ENCODE measurements at regions not wholly inside any gene's neighbourhood (a gene's known extent, or its start where the extent isn't known, plus 50 kb on each side); places are given as distances from the start of the nearest gene placed in this dataset.

- TF ChIP-seq CREB1 (CRISPR knock-in tag; IDR thresholded peaks at IDR 0.05; ENCODE audit: low read depth) (no peak), NANOG (IDR thresholded peaks at IDR 0.05; ENCODE audit: borderline replicate concordance) (no peak), ZNF331 (CRISPR knock-in tag; IDR thresholded peaks at IDR 0.05; ENCODE audit: low read depth) (no peak), ZNF114 (CRISPR knock-in tag; IDR thresholded peaks at IDR 0.05) (no peak), REST (IDR thresholded peaks at IDR 0.05; ENCODE audit: unreplicated experiment) (no peak), EZH2 (IDR thresholded peaks at IDR 0.05; ENCODE audit: low read depth, unreplicated experiment) (no peak)
- TF ChIP-seq, protein P1, sequence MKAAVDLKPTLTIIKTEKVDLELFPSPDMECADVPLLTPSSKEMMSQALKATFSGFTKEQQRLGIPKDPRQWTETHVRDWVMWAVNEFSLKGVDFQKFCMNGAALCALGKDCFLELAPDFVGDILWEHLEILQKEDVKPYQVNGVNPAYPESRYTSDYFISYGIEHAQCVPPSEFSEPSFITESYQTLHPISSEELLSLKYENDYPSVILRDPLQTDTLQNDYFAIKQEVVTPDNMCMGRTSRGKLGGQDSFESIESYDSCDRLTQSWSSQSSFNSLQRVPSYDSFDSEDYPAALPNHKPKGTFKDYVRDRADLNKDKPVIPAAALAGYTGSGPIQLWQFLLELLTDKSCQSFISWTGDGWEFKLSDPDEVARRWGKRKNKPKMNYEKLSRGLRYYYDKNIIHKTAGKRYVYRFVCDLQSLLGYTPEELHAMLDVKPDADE (IDR thresholded peaks at IDR 0.05), result no peak
Observed at GRCh38 chr6:69489970-69490369, 306.8 kb downstream of the LMBRD1 start (continued).

DNA sequence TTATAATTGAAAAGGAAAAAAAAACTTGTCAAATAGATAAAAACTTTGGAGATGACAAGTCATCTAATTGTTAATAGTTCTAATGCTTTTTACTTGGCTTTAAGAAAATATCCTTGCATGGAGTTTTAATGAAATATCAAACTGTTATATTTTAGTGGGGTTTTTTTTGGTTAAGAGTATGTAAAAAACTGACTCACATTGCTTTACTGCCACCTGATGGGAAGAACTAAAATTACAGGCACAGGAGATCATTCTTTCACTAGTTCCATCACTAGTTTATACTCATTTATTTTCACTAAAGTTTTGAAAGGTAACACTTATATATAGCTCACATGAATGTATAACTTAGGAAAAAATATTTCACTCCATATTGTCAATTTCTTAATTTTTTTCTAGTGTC, 309.1 kb downstream of the LMBRD1 start:
- peaks cover 4% of the 10 kb centered on the region; the same call in 2 of the 3 replicates for H3K9me3 Mint-ChIP-seq
- no peaks in the 10 kb centered on the region for H3K27me3 Mint-ChIP-seq (ENCODE audit: insufficient read depth, low read depth, poor library complexity)
- H3K4me3 Mint-ChIP-seq, result no peak overlapping the region

More for the DNA sequence above, 309.1 kb downstream of the LMBRD1 start:
- Histone ChIP-seq H3K36me3 (ENCODE audit: insufficient read depth) (no peaks in the 10 kb centered on the region), H3K4me1 (ENCODE audit: insufficient read depth) (no peaks in the 10 kb centered on the region), H4K20me1 (replicated peaks; ENCODE audit: insufficient read depth) (no peaks in the 10 kb centered on the region), H3K4me2 (no peak overlapping the region), H3K9me2 (ENCODE audit: insufficient read depth) (no peaks in the 10 kb centered on the region; the same call in 1 of the 2 replicates), H3K27ac (ENCODE audit: low read depth) (no peak overlapping the region), H3K4me3 (no peak overlapping the region), H3K27me3 (ENCODE audit: insufficient read depth) (no peaks in the 10 kb centered on the region), H2AFZ (no peak overlapping the region), H3K79me2 (replicated peaks; ENCODE audit: insufficient read depth) (no peaks in the 10 kb centered on the region), H3F3A (replicated peaks; ENCODE audit: low read depth) (no peaks in the 10 kb centered on the region)
- Mint-ChIP-seq H3K36me3 (ENCODE audit: low read depth) (no peaks in the 10 kb centered on the region; the same call in 2 of the 3 replicates), H3K4me1 (no peaks in the 10 kb centered on the region), H3K27ac (no peak overlapping the region)
- peak; percentile 55 for DNase-seq (ENCODE audit: low spot score)
- ATAC-seq, result no peak
- TF ChIP-seq EZH2 (IDR thresholded peaks at IDR 0.05; ENCODE audit: low read depth, unreplicated experiment) (no peak), CREB1 (CRISPR knock-in tag; IDR thresholded peaks at IDR 0.05; ENCODE audit: low read depth) (no peak), REST (IDR thresholded peaks at IDR 0.05; ENCODE audit: unreplicated experiment) (no peak), ZNF114 (CRISPR knock-in tag; IDR thresholded peaks at IDR 0.05) (no peak), CTCF (conservative IDR thresholded peaks at IDR 0.05; ENCODE audit: low read depth in 2 of 2) (peak; percentile 60 to 87), POLR2AphosphoS5 (IDR thresholded peaks at IDR 0.05; ENCODE audit: low read depth) (no peak)
